Keratinocyte (primary cell): ENCODE measurements at regions not wholly inside any gene's neighbourhood (a gene's known extent, or its start where the extent isn't known, plus 50 kb on each side); places are given as distances from the start of the nearest gene placed in this dataset.
"Not testable (repeated sequence)": the region's sequence is repeated elsewhere in the genome, so short reads cannot be mapped to it uniquely, and the experiment has no call there.

Source experiments
- DNase-seq: peaks from one replicate; pipeline ENCODE4 v3.0.0-alpha.2; 2011; ENCODE audit warnings: low read depth, missing footprints, low spot score
- FAIRE-seq: peaks from 2 replicates; lab custom pipeline; 2011; peaks lifted over from hg19 to GRCh38; lab: Jason Lieb, UNC
- H2AFZ ChIP-seq: 2 replicates; pipeline ENCODE4 v1.6.0; 2012; ENCODE audit warnings: low read length, control low read depth, inconsistent platforms; ENCODE audit not compliant: control insufficient read depth
- H3K27ac ChIP-seq: 2 replicates; pipeline ENCODE4 v1.5.1; 2011; ENCODE audit warnings: low read length; ENCODE audit not compliant: control insufficient read depth, insufficient read depth
- H3K27me3 ChIP-seq: 3 replicates; pipeline ENCODE4 v1.6.0; 2011; ENCODE audit warnings: low read length; ENCODE audit not compliant: control insufficient read depth, insufficient read depth; ENCODE audit errors: extremely low read depth
- H3K36me3 ChIP-seq, 2 experiments: 2 replicates in 1 of 2; 3 replicates in 1 of 2; pipeline ENCODE4 v1.5.1; 2011; ENCODE audit warnings: low read length in 2 of 2, mild to moderate bottlenecking in 1 of 2; ENCODE audit not compliant: control insufficient read depth in 2 of 2, insufficient read depth in 2 of 2; ENCODE audit errors: extremely low read depth in 1 of 2
- H3K4me1 ChIP-seq: 3 replicates; pipeline ENCODE4 v1.5.1; 2011; ENCODE audit warnings: low read length; ENCODE audit not compliant: control insufficient read depth, insufficient read depth; ENCODE audit errors: extremely low read depth
- H3K4me2 ChIP-seq: 3 replicates; pipeline ENCODE4 v1.6.0; 2011; ENCODE audit warnings: low read depth, low read length; ENCODE audit not compliant: control insufficient read depth, insufficient read depth; ENCODE audit errors: extremely low read depth
- H3K4me3 ChIP-seq, 3 experiments: fragments of 200-600 bp in 1 of 3; sonication (generic) in 1 of 3; 2 replicates in 2 of 3; 3 replicates in 1 of 3; pipeline ENCODE4 v1.5.1; 2011 to 2016; ENCODE audit warnings: low read length in 3 of 3, mild to moderate bottlenecking in 3 of 3, control low read depth in 2 of 3, inconsistent platforms in 1 of 3, low read depth in 1 of 3, mixed read lengths in 1 of 3, mixed run types in 1 of 3, moderate library complexity in 1 of 3; ENCODE audit not compliant: control insufficient read depth in 2 of 3, insufficient read depth in 2 of 3; ENCODE audit errors: extremely low read depth in 1 of 3
- H3K79me2 ChIP-seq: 2 replicates; pipeline ENCODE4 v1.6.0; 2012; ENCODE audit warnings: low read length; ENCODE audit not compliant: control insufficient read depth, insufficient read depth
- H3K9ac ChIP-seq: 3 replicates; pipeline ENCODE4 v1.6.0; 2011; ENCODE audit warnings: low read length; ENCODE audit not compliant: control insufficient read depth, insufficient read depth; ENCODE audit errors: extremely low read depth
- H3K9me1 ChIP-seq: 3 replicates; pipeline ENCODE4 v1.6.0; 2011; ENCODE audit warnings: low read length; ENCODE audit not compliant: control insufficient read depth, insufficient read depth; ENCODE audit errors: extremely low read depth
- H3K9me3 ChIP-seq: 2 replicates; pipeline ENCODE4 v1.5.1; 2012; ENCODE audit warnings: low read depth, low read length; ENCODE audit not compliant: control insufficient read depth
- H4K20me1 ChIP-seq: 3 replicates; pipeline ENCODE4 v1.6.0; 2011; ENCODE audit warnings: low read length; ENCODE audit not compliant: control insufficient read depth, insufficient read depth; ENCODE audit errors: extremely low read depth
- dilution Hi-C: fragments of 300-500 bp; cut with MboI; formaldehyde crosslinking; loops from one replicate; pipeline ENCODE4 v1.7.0; 2020; ENCODE audit warnings: low sequenced_read_pairs; ENCODE audit not compliant: extremely low pct_ligation_motif_present

DNA sequence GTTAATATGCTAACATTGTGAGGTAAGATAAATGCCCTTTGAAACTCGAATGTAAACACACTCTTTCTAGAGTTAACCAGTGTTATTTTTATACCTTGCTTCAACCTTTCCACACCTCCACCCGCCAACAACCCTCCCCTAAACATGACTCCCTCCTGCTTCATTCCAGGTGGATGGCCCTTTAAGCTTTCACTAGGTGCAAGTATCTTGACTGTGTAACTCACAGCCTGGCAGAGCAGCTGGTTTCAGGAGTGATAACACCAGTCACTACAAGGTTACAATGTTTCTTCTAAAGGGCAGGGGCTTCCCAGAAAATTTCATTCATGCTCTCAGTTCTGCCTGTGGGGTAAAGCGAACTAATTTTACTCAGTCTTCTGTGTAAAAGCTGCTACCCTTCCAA lies 318.1 kb upstream of the FRG1 start:
- DNase-seq, H3K27me3 ChIP-seq, H2AFZ ChIP-seq, H3K36me3 ChIP-seq, H4K20me1 ChIP-seq, H3K9me1 ChIP-seq, H3K4me1 ChIP-seq, H3K79me2 ChIP-seq, H3K4me3 ChIP-seq, H3K9ac ChIP-seq, dilution Hi-C loops, H3K9me3 ChIP-seq, H3K4me2 ChIP-seq, FAIRE-seq, H3K27ac ChIP-seq: not testable (repeated sequence)

DNA sequence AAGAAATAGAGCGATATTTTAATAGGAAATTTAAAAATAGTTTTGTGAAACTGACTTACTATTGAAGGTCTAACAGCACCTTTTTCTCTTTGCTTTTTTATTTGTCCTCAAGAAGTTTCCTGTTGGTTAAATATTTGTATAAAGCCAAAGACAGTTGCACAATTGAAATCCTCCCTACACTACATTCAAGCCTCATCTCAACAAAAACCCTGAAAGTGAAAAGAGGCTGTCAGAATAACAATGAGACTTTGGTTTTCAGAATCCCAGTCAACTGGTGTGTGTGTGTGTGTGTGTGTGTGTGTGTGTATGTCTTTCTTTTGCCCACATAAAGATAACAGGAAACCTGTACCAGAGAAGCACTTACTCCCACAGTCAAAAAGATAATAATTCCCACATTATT lies 313.6 kb upstream of the FRG1 start:
- H3K9me3 ChIP-seq, dilution Hi-C loops, H3K36me3 ChIP-seq, H3K4me1 ChIP-seq, H3K79me2 ChIP-seq, H2AFZ ChIP-seq, H3K4me2 ChIP-seq, H3K4me3 ChIP-seq, H3K9me1 ChIP-seq, H4K20me1 ChIP-seq, H3K27ac ChIP-seq, H3K27me3 ChIP-seq, FAIRE-seq, H3K9ac ChIP-seq, DNase-seq: not testable (repeated sequence)

DNA sequence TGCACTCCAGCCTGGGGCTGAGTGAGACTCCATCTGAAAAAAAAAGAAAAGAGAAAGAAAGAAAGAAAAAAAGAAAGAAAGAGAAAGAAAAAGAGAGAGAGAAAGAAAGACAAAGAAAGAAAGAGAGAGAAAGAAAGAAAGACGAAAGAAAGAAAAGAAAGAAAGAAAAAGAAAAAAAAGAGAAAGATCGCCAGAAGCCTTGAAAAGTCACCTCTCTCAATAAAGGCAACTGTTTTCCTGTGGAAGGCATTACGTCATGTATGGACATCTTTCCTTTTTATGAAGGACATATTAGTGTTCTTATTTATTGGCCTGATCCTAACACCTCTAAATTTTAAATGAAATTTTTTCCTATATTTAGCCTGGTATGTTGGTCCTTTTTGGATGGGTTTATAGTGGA lies 310.9 kb upstream of the FRG1 start:
- FAIRE-seq, H4K20me1 ChIP-seq, H3K9me1 ChIP-seq, H3K27ac ChIP-seq, H3K4me1 ChIP-seq, DNase-seq, H3K9ac ChIP-seq, H2AFZ ChIP-seq, H3K36me3 ChIP-seq, H3K4me3 ChIP-seq, H3K79me2 ChIP-seq, H3K27me3 ChIP-seq, H3K4me2 ChIP-seq, H3K9me3 ChIP-seq, dilution Hi-C loops: not testable (repeated sequence)

DNA sequence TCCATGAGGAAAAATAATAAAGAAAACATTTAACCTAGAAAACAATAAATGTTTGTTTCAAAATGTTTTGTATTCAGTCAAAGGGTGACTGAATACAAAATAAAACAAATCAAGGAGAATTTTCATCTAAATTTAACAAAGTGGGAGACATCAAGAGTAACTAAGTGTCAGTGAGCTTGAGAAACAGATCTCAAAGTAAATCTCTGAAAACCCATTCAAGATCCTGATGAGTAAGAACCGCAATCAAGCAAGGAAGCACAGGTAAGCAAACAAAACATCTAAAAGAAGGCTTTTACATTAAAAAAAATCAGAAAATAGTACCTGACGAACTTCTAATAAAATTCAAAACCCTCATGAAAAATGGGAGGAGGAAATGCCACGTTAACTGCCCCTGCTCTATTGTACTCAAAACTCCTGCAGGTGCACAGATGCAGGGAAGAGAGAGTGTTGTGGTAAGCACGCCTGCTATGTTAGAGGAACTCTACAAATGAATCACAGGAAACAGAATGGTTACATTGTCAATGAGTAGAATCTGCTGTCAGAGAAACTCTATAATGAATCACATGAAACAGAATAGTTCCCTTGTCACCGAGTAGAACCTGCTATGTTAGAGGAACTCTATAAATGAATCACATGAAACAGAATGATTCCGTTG lies 309.6 kb upstream of the FRG1 start:
- H3K9me1 ChIP-seq, H3K4me3 ChIP-seq, dilution Hi-C loops, H3K79me2 ChIP-seq, DNase-seq, H4K20me1 ChIP-seq, FAIRE-seq, H3K4me2 ChIP-seq, H3K4me1 ChIP-seq, H3K27me3 ChIP-seq, H3K27ac ChIP-seq, H3K9ac ChIP-seq, H3K36me3 ChIP-seq, H3K9me3 ChIP-seq, H2AFZ ChIP-seq: not testable (repeated sequence)

DNA sequence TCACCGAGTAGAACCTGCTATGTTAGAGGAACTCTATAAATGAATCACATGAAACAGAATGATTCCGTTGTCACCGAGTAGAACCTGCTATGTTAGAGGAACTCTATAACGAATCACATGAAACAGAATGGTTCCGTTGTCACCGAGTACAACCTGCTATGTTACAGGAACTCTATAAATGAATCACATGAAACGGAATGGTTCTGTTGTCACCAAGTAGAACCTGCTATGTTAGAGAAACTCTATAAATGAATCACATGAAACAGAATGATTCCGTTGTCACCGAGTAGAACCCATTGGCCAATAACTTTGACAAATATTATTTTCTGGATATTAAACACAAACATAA lies 309.1 kb upstream of the FRG1 start:
- H3K9me3 ChIP-seq, DNase-seq, FAIRE-seq, H3K9me1 ChIP-seq, H3K36me3 ChIP-seq, H2AFZ ChIP-seq, H3K4me2 ChIP-seq, H3K9ac ChIP-seq, H3K4me1 ChIP-seq, H3K79me2 ChIP-seq, H4K20me1 ChIP-seq, H3K27me3 ChIP-seq, H3K27ac ChIP-seq, H3K4me3 ChIP-seq, dilution Hi-C loops: not testable (repeated sequence)
